Retina (tissue), 1 donor: ENCODE measurements at regions not wholly inside any gene's neighbourhood (a gene's known extent, or its start where the extent isn't known, plus 50 kb on each side); places are given as distances from the start of the nearest gene placed in this dataset.
"Not testable (repeated sequence)": the region's sequence is repeated elsewhere in the genome, so short reads cannot be mapped to it uniquely, and the experiment has no call there.

Experiments
- DNase-seq: peaks from one replicate; pipeline ENCODE4 v3.0.0-alpha.2; 2016

DNA sequence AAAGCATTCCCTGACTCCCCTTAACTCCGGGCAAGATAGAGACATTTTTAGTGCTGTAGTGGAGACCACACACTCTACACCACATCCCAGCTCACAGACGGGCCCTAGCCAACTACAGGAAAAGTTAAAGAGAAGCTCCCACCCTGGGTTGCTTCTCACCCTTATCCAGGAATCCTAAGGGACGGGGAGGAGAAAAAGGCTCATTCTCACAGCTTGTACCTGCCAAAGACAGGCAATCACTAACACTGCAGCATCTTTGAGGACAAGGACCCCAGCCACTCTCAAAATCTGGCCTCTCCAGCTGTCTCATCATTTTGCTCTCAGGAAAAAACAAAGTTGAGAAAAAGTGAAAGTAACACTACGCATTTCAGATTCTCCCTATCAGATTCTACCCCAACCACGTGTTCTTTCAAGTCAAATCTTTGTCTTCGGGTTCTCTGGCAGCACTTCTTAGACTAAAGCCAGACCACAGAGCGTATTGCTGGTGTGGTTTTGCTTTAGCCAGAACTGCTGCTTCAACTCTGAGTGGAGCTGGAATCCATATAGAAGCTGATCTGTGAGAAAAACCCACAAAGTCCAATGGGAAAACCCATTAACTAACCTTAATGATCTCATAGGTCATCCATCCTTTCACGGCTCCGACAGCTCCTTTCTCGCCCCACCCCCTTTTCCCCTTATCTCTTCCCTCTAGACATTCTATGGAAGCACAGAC, 605.9 kb upstream of the DIPK2B start:
- DNase-seq: no peak

GRCh38 chrX:45804276-45804675, 603.6 kb upstream of the DIPK2B start:
- no peak for DNase-seq

- no peak for DNase-seq
Observed at GRCh38 chrX:45803383-45803921, 602.8 kb upstream of the DIPK2B start.

DNA sequence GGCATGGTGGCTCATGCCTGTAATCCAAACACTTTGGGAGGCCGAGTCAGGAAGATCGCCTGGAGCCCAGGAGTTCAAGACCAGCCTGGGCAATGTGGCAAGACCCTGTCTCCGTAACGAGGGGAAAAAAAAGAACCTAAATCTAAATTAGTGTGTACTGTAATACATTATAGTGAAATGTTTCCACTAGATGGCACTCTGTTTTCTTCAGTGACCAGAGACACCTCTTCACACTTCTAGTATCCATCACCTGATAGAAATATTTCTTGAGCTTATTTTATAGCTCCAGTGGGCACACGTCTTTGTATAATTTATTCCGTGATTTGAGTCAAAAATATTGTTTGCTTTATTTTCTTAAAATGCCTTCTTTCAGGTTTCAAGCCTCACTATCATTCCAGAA, 600.9 kb upstream of the DIPK2B start:
- DNase-seq: no peak

DNA sequence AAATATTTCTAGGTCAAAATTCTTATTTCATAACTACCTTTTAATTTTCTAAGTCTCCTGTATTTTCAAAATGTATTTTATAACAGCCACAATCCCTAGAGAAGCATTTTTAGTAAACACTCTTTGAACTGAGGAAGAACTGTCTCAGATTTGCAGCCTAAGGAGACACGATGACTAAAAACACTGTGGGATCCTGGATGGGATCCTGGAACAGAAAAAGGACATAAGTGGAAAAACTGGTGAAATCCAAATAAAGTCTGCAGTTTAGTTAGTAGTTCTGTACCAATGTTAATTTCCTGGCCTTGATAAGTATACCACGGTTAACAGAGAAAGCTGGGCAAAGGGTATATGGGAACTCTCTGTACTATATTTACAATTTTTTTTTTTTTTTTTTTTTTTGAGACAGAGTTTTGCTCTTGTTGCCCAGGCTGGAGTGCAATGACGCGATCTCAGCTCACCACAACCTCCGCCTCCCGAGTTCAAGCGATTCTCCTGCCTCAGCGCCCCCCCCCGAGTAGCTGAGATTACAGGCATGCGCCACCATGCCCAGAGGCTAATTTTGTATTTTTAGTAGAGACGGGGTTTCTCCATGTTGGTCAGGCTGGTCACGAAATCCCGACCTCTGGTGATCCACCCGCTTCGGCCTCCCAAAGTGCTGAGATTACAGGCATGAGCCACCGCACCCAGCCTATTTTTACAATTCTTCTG, 600.2 kb upstream of the DIPK2B start:
- DNase-seq: not testable (repeated sequence)

DNA sequence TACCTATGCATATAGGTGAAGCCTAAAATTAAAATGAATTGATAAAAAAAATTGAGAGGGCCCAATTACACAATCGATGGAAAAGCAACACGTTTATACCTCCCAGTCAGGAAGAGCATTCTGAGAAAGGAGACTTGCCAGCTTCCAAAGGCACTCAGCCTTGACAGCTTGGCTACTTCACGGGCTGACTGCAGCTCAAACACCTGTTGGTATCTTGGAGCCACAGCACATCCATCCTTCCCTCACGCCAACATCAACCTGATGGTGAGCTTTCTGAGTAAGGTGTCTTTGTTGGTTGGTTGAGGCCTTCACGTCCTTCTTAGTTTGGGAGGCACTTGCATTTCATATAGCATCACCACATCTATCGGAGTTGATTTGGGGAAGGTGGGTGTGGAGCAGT, 598.9 kb upstream of the DIPK2B start:
- no peak for DNase-seq

DNA sequence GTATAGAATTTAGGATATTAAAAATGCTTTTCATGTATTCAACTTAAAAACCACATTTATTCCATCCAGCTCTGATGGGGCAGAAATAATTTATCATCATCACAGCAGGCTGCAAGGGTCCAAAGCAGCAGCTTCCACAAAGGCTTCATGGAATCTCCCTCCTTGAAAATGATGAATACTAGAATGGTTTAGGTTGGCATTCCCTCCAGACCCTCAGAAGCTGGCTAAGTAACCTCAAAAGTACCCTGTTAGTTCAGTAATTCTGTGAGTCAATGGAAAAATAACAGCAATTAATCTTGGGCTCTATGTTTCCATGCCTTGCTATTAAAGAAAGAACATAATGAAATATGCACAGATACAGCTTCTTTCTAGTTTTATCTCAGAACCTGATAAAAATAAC, 594.9 kb upstream of the DIPK2B start:
- no peak for DNase-seq

DNA sequence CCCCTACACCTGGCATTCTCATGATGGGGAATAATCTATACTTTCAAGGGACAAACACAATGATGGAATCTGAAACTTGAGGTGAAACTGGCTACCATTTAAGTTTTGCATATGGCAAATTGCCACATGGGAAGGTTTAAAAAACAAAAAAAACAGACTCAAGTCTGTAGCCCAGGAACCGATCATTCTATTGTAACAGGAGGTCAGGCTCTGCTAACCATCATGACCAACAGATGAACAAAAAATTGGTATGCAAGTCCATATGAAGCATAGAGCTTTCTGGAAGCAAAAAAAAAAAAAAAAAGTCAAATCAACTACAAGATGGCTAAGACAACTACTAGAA, 594.3 kb upstream of the DIPK2B start:
- DNase-seq: no peak

DNA sequence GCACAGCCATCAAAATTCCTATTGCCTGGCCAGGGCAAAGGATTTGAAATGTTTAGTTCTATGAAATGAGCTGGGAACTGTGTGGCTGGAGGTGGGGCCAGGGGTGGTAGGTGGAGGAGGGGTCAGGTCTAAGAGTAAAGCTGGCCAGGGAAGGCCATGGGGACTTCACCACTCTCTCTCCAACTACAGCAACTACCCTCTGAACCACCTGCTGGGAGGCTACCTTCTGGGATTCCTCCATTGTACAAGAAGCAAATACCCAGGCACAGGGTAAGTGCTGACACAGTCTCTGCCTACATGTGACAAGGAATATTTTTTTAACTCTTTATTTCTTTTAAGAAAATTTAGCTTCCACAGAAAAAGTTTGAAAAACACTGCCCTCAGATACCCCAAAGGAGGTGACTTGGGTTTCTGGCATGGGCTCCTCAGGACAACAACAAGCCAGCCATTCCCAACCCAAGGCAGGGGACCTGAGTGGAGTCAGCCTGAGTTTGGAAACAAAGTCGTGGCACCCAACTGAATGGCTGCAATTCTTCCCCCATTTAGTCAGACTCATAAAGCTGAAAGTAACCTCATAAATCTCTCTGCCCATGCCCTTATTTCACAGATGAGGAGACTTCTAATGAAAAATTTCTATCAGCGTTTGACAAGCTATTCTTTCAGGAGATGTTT, 593.8 kb upstream of the DIPK2B start:
- DNase-seq: no peak

- DNase-seq: no peak
Observed at GRCh38 chrX:45788941-45789348, 588.3 kb upstream of the DIPK2B start.

GRCh38 chrX:45788315-45788714, 587.6 kb upstream of the DIPK2B start:
- DNase-seq: no peak

DNA sequence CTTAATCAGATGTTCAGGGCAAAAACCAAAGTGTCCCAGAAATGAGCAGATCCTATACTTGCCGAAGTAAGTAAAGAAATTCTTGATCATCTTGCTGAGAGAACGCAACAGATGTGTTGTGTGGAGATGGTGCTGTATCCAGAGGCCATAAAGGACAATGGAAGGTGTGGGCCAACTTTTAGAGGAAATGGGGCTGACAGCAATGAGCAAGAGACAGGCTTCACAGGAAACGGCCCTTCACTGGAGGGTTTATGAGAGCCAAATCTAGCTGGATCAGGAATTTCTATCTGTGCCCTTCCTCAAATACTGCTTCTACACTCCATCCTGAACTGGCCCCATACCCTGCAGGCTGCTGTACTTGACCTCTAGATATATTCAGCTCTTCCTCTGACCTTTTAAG, 583.9 kb upstream of the DIPK2B start:
- DNase-seq: no peak

GRCh38 chrX:45783002-45783401, 582.3 kb upstream of the DIPK2B start:
- no peak for DNase-seq

GRCh38 chrX:45781901-45782553, 581.4 kb upstream of the DIPK2B start:
- DNase-seq: no peak

DNA sequence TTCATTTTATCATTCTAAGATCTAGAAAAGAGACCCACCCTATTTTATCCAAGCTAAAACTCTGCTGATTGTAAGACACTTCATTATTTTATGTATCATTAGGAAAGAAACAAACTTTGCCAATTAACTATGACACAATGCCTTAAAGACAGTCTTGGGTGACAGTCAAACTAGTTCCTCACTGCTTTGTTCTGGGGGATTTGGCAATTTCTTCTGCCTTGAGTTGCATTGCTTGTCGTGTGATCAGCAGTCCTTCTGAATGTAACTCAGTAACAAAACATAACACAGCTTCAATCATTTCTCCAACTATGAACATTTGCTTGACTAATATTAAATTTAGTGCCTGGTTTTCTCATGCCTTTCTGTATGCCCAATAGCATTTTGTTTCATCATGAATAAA, 577.9 kb upstream of the DIPK2B start:
- DNase-seq: no peak

DNA sequence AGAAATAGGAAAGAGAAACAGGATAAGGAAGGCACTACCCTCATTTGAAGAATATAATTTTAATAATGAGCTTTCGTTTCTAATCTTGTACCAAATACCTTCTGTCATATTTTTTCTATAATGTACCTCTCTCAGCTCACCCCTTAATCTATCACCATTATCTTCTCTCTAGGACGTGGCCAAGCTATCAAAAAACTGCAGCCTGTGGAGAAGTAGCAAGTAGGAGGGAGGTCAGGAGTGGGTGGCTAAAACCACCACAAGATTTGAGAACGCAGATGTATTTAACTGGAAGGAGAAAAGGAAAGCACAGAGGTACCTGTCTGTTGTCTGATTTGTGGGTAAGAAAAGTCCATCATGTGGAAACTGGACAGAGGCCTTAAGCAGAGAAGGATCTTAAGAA, 576.7 kb upstream of the DIPK2B start:
- no peak for DNase-seq

DNA sequence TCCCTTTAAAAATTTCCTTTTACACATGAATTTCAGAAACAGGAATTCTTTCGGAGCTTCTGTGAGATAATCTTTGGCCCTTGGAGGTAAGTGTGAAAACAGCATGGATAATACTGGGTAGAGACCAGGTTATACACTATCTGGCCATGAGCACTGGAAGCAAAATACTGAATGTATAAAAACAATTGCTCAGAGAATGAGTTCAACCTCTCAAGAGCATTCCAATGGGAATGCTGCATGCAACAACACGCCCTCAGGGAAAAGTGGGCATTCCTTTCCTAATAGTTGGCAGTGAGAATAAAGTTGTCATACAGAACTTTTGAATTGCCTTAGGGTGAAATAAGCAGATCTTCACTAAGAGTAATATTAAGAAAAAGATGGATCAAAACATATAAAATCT, 574.8 kb upstream of the DIPK2B start:
- no peak for DNase-seq

DNA sequence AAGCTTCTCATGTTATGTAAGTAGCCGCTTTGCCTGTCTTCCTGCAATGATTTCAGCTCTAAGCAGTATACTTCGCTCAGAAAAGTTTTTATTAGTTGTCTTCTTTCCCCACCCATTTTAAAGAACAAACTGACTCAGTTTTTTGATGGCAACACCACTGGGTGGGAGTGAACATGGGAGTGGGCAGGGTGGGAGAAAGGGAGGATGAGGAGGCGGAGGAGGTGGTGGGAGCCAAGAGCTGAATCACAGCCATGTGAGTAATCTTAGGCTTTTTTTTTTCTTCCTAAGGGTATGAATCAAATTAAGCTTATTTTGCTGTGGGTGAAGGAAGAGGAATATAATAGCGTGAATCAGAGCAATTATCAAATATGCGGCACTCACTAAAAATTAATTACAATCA, 574.3 kb upstream of the DIPK2B start:
- DNase-seq: no peak

DNA sequence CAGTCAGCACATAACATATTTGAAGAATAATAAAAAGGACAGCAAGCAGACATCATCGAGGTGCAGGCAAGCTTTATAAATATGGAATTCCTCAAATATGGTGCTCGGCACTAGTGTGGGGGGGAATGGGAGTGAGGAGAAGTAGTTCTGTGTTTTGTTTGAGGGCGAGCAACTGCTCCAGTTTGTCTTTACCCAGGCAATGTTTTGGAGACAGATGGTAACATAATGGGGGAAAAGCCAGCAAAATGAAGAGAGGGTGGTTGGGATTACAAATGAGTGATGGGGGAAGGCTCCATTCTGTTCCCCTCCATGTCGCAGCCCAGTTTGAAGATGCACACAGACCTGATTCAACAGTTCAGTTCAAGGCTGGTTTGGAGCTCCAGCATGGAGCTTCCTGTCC, 572.9 kb upstream of the DIPK2B start:
- DNase-seq: no peak

- no peak for DNase-seq
Observed at GRCh38 chrX:45771560-45772340, 571.1 kb upstream of the DIPK2B start.

GRCh38 chrX:45771114-45771513, 570.4 kb upstream of the DIPK2B start:
- no peak for DNase-seq

DNA sequence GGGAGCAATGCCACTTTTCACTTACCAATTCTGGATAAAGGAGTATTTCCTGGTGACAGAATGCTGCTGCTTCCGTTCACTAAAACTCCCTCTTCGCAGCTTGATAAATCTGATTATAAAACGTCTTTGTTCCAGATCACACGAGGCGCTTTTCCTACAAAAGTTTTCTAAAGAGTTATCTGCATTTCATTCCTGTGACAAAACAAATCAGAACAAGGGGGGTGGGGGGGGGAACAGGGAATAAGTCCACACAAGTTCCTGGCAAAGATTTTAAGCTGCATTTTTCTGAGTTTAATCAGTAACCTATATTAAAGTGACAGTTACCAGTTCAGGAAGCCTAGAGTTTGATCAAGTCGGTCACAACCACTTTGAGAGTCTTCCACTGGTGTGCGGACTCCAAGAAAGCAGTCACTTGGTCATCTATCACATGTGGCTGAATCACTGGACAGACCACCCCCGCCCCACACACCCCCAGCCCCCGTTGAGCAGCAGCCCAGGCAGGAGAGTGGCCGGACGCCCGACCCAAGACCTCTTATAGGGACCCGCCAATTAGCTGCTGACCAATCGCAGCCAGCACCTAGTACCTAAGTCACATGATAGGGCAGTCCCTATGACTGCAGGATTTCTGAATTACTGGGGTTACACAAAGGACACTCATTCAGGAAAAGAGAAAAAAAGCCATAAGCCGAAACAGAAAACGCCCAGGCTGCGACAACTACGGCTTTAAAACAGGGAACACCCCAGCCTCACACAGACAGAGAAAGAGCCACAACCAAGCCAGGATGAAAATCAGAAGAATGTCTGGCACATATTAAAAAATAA, 569.3 kb upstream of the DIPK2B start:
- no peak for DNase-seq
